HL-60 (cell line): ENCODE measurements at regions not wholly inside any gene's neighbourhood (a gene's known extent, or its start where the extent isn't known, plus 50 kb on each side); places are given as distances from the start of the nearest gene placed in this dataset.

Experiments used
- DNase-seq, 2 experiments: peaks; one replicate each; pipeline ENCODE4 v3.0.0-alpha.2; 2010 to 2020; ENCODE audit warnings: low read depth in 1 of 2, low spot score in 1 of 2
- H3K27ac ChIP-seq: fragments of 250-450 bp; sonication (Bioruptor Pico); replicated peaks from 2 replicates; pipeline ENCODE4 v1.5.1; 2020; ENCODE audit warnings: mild to moderate bottlenecking, moderate library complexity
- H3K27me3 ChIP-seq: fragments of 250-450 bp; sonication (Bioruptor Pico); 2 replicates; pipeline ENCODE4 v1.5.1; 2021; ENCODE audit warnings: mild to moderate bottlenecking, moderate library complexity; ENCODE audit not compliant: insufficient read depth, poor library complexity, severe bottlenecking
- H3K4me3 ChIP-seq: replicated peaks from 2 replicates; pipeline ENCODE4 v1.5.1; 2011; ENCODE audit warnings: mild to moderate bottlenecking, control low read depth, low read length; ENCODE audit not compliant: insufficient read depth
- GABPA ChIP-seq: IDR thresholded peaks from 2 replicates; pipeline ENCODE4 v1.6.1; 2012; ENCODE audit warnings: low read depth
- POLR2AphosphoS5 ChIP-seq: IDR thresholded peaks from 2 replicates; pipeline ENCODE4 v1.6.1; 2012; ENCODE audit warnings: low read depth
- REST ChIP-seq: IDR thresholded peaks from 2 replicates; pipeline ENCODE4 v1.6.1; 2012; ENCODE audit warnings: low read depth; ENCODE audit not compliant: insufficient replicate concordance
- SPI1 ChIP-seq: IDR thresholded peaks from 2 replicates; pipeline ENCODE4 v1.6.1; 2012; ENCODE audit warnings: low read depth, mild to moderate bottlenecking, borderline replicate concordance
- TF ChIP-seq, protein P1 (sequence below): IDR thresholded peaks from one replicate; pipeline ENCODE4 v1.5.1; 2011; ENCODE audit warnings: low read length, control low read depth, inconsistent platforms; ENCODE audit not compliant: insufficient read depth

GRCh38 chr20:23231561-23232218, 118.9 kb upstream of the NXT1 start:
- DNase-seq: no peak
- no peaks in the 10 kb centered on the region for H3K27me3 ChIP-seq
- TF ChIP-seq, protein P1, sequence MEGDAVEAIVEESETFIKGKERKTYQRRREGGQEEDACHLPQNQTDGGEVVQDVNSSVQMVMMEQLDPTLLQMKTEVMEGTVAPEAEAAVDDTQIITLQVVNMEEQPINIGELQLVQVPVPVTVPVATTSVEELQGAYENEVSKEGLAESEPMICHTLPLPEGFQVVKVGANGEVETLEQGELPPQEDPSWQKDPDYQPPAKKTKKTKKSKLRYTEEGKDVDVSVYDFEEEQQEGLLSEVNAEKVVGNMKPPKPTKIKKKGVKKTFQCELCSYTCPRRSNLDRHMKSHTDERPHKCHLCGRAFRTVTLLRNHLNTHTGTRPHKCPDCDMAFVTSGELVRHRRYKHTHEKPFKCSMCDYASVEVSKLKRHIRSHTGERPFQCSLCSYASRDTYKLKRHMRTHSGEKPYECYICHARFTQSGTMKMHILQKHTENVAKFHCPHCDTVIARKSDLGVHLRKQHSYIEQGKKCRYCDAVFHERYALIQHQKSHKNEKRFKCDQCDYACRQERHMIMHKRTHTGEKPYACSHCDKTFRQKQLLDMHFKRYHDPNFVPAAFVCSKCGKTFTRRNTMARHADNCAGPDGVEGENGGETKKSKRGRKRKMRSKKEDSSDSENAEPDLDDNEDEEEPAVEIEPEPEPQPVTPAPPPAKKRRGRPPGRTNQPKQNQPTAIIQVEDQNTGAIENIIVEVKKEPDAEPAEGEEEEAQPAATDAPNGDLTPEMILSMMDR: no peak
- no peak for TF ChIP-seq SPI1
- TF ChIP-seq POLR2AphosphoS5: no peak
- no peak for TF ChIP-seq GABPA
- no peak for TF ChIP-seq REST
- H3K27ac ChIP-seq: no peak overlapping the region
- H3K4me3 ChIP-seq: no peak overlapping the region

DNA sequence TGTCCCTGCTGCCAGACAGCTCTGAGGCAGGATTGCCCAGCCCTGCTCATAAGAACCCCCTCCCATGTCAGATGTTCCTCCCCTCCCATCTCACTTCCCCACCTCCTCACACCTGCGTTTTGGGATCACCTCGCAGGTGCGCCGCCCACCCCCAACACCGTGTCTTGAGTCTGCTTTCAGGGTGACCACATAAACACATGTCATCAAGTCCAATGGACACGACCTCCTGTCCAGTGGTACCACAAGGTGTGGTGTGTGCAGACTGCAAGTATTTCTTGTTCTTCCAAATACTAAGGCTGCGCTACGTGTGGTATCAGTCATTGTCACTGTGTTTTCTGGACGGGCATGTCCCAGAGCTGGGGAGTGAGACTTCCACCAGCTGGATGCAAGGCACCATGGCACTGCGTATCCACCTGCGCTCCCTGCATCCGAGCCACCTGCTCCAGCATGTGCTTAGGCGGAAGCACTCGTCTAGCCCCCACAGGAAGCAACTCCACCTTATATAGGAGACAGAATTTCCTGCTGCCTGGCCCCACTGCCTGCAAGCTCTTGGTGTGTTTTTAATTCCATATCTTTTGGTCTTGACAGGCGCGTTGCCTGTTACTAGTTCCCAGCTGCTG, 119.7 kb upstream of the NXT1 start:
- no peak for TF ChIP-seq SPI1
- TF ChIP-seq, protein P1: no peak
- TF ChIP-seq REST: no peak
- no peak for TF ChIP-seq GABPA
- no peak for TF ChIP-seq POLR2AphosphoS5
- H3K4me3 ChIP-seq: no peak overlapping the region
- DNase-seq: no peak
- H3K27ac ChIP-seq: no peak overlapping the region
- H3K27me3 ChIP-seq: no peaks in the 10 kb centered on the region

DNA sequence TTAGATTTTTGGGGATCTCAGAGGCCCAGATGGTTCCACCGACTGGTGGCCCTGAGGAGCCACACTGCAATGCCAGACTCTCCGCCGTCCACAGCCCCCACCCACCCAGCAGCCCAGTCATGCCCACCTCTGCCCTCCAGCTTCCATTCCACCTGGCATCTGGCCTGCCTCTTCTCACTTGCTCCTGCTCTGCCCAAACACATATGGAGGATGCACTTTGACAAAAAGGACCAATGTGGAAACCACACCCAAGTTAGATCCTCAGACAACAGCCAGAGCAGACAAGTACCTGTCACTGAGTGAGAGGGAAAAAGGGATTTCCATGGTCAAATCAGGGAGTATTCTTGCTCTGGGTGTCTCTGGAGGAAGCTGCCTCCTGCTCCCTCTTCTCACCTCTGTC, 120.6 kb upstream of the NXT1 start:
- no peak for DNase-seq
- TF ChIP-seq REST (no peak), GABPA (no peak), POLR2AphosphoS5 (no peak), SPI1 (no peak)
- TF ChIP-seq, protein P1: no peak
- H3K27ac ChIP-seq: no peak overlapping the region
- H3K27me3 ChIP-seq: no peaks in the 10 kb centered on the region
- H3K4me3 ChIP-seq: no peak overlapping the region
